Kidney epithelial cell (primary cell): ENCODE measurements at regions not wholly inside any gene's neighbourhood (a gene's known extent, or its start where the extent isn't known, plus 50 kb on each side); places are given as distances from the start of the nearest gene placed in this dataset.

ENCODE experiments used
- DNase-seq: peaks from one replicate; pipeline ENCODE4 v3.0.0-alpha.2; 2010; ENCODE audit warnings: low read depth
- H3K27me3 ChIP-seq: 2 replicates; pipeline ENCODE4 v1.6.0; 2011; ENCODE audit warnings: low read length; ENCODE audit not compliant: control insufficient read depth, insufficient read depth
- H3K36me3 ChIP-seq: 2 replicates; pipeline ENCODE4 v1.5.1; 2011; ENCODE audit warnings: low read length; ENCODE audit not compliant: control insufficient read depth, insufficient read depth
- H3K4me3 ChIP-seq: 2 replicates; pipeline ENCODE4 v1.5.1; 2011; ENCODE audit warnings: low read depth, mild to moderate bottlenecking, control low read depth, low read length
- CTCF ChIP-seq: IDR thresholded peaks from 2 replicates; pipeline ENCODE4 v1.5.1; 2011; ENCODE audit warnings: mild to moderate bottlenecking, moderate library complexity, low read length, control low read depth, inconsistent platforms; ENCODE audit not compliant: insufficient read depth, poor library complexity, severe bottlenecking

DNA sequence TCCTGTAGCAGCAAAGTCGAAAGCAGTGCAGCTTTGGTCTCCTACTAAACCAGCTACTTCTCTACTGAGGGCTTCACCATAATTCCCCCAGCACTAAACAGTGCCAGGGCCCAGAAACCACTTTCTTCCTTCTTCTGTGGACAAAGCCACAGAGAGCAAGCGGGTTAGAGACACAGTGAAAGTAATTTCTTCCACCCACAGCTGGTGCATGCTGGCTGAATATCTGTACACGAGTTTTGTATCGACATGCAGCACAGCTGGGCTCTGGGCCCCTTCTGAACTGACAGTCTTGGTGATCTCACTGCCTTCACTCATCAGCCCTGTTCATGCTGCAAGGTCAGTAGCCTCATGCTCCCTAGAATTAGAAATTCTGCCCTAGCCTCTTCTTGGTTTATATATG is 74.0 kb upstream of the SULT1C3 start:
- no peak for DNase-seq
- no peaks in the 10 kb centered on the region for H3K27me3 ChIP-seq
- no peak for TF ChIP-seq CTCF
- no peak overlapping the region for H3K4me3 ChIP-seq
- H3K36me3 ChIP-seq: no peaks in the 10 kb centered on the region

DNA sequence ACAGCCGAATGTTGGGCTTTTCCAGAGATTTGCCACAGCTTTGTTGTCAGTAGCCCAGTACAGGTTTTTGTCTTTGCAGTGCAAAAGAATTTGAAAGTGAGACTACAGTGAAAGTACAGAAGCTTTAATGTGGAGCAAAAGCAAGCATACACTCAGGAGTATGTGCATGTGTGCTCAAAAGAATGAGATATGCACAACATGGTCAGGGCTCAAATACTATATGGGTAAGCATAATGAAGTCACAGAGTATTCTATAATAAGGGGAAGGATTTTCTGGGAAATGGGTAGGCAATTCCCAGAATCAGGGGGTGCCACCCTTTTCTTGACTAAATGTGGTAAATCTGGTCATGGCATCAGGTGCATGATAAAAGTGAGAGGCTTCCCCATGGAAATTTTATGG is 72.1 kb upstream of the SULT1C3 start:
- DNase-seq: no peak
- H3K36me3 ChIP-seq: no peaks in the 10 kb centered on the region
- no peak overlapping the region for H3K4me3 ChIP-seq
- H3K27me3 ChIP-seq: no peaks in the 10 kb centered on the region
- no peak for TF ChIP-seq CTCF

GRCh38 chr2:108169982-108170625 is 69.7 kb upstream of the SULT1C3 start:
- Histone ChIP-seq H3K4me3 (no peak overlapping the region), H3K27me3 (no peaks in the 10 kb centered on the region), H3K36me3 (no peaks in the 10 kb centered on the region)
- TF ChIP-seq CTCF: peak; percentile 44
- no peak for DNase-seq

GRCh38 chr2:108171657-108172056 is 68.1 kb upstream of the SULT1C3 start:
- TF ChIP-seq CTCF: no peak
- DNase-seq: no peak
- no peaks in the 10 kb centered on the region for H3K36me3 ChIP-seq

GRCh38 chr2:108182489-108182888 is 57.3 kb upstream of the SULT1C3 start:
- DNase-seq: no peak
- Histone ChIP-seq H3K36me3 (no peaks in the 10 kb centered on the region), H3K4me3 (no peak overlapping the region), H3K27me3 (no peaks in the 10 kb centered on the region)
- no peak for TF ChIP-seq CTCF

More at GRCh38 chr2:108171657-108172056, 68.1 kb upstream of the SULT1C3 start:
- Histone ChIP-seq H3K4me3 (no peak overlapping the region), H3K27me3 (no peaks in the 10 kb centered on the region)

DNA sequence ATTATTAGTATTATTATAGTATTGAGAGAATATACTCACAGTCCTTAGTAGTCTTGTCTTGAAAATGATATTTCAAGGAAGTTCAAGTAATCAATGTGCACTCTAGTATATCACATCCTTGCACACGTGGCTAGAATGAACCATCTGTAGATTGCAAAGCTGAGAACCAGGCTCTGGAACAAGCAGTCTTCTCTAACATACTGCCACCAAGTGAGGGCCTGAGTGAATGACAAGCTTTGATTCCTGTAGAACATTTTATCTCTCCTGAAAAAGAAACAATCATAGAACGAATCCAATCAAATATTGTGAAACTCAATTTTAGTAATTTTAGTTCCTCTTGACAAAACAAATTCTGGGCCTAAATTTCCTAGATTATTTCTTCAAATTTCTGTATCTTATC is 55.3 kb upstream of the SULT1C3 start:
- Histone ChIP-seq H3K27me3 (no peaks in the 10 kb centered on the region), H3K4me3 (no peak overlapping the region), H3K36me3 (no peaks in the 10 kb centered on the region)
- DNase-seq: no peak
- TF ChIP-seq CTCF: peak; percentile 50
